DND-41 (cell line): ENCODE measurements at regions not wholly inside any gene's neighbourhood (a gene's known extent, or its start where the extent isn't known, plus 50 kb on each side); places are given as distances from the start of the nearest gene placed in this dataset.
"Not testable (repeated sequence)": the region's sequence is repeated elsewhere in the genome, so short reads cannot be mapped to it uniquely, and the experiment has no call there.

Experiments used
- ATAC-seq: fragments of 200-7000 bp; cut with Tn5 transposase; 3 replicates; pipeline ENCODE4 v1.9.1; 2021; ENCODE audit warnings: low read depth; ENCODE audit not compliant: insufficient read depth
- DNase-seq: peaks from one replicate; pipeline ENCODE4 v3.0.0-alpha.2; 2020
- H2AFZ ChIP-seq: 2 replicates; pipeline ENCODE4 v1.6.0; 2012; ENCODE audit warnings: low read depth, low read length
- H3K27ac ChIP-seq: 2 replicates; pipeline ENCODE4 v1.5.1; 2012; ENCODE audit warnings: low read length, inconsistent platforms
- H3K27me3 ChIP-seq: fragments of 200-600 bp; sonication (generic); 2 replicates; pipeline ENCODE4 v1.6.0; 2012; ENCODE audit warnings: low read length, mild to moderate bottlenecking, inconsistent platforms; ENCODE audit not compliant: insufficient read depth, poor library complexity
- H3K36me3 ChIP-seq: 2 replicates; pipeline ENCODE4 v1.5.1; 2012; ENCODE audit warnings: low read length, inconsistent platforms; ENCODE audit not compliant: insufficient read depth
- H3K4me1 ChIP-seq: 2 replicates; pipeline ENCODE4 v1.5.1; 2012; ENCODE audit warnings: mild to moderate bottlenecking, low read length; ENCODE audit not compliant: insufficient read depth
- H3K4me2 ChIP-seq: 2 replicates; pipeline ENCODE4 v1.6.0; 2012; ENCODE audit warnings: mild to moderate bottlenecking, moderate library complexity, low read length, inconsistent platforms; ENCODE audit not compliant: insufficient read depth
- H3K4me3 ChIP-seq, 2 experiments: fragments of 200-600 bp in 1 of 2; shearing (Covaris generic) in 1 of 2; 2 replicates each; pipeline ENCODE4 v1.5.1; 2012 to 2016; ENCODE audit warnings: inconsistent platforms in 2 of 2, low read length in 2 of 2, mild to moderate bottlenecking in 2 of 2, low read depth in 1 of 2, moderate library complexity in 1 of 2
- H3K79me2 ChIP-seq: 2 replicates; pipeline ENCODE4 v1.6.0; 2012; ENCODE audit warnings: low read length, inconsistent platforms; ENCODE audit not compliant: insufficient read depth
- H3K9ac ChIP-seq: 2 replicates; pipeline ENCODE4 v1.6.0; 2012; ENCODE audit warnings: low read depth, mild to moderate bottlenecking, inconsistent platforms, low read length, moderate library complexity
- H3K9me3 ChIP-seq: 2 replicates; pipeline ENCODE4 v1.5.1; 2012; ENCODE audit warnings: low read length, moderate library complexity, mild to moderate bottlenecking, inconsistent platforms; ENCODE audit not compliant: insufficient read depth, severe bottlenecking
- H4K20me1 ChIP-seq: 2 replicates; pipeline ENCODE4 v1.6.0; 2012; ENCODE audit warnings: low read length; ENCODE audit not compliant: insufficient read depth

GRCh38 chrY:17827155-17827554 is 52.9 kb downstream of the CDY2B start:
- H3K4me3 ChIP-seq: not testable (repeated sequence)

GRCh38 chrY:17819700-17820099 is 60.3 kb downstream of the CDY2B start:
- H4K20me1 ChIP-seq, H2AFZ ChIP-seq, H3K4me3 ChIP-seq, H3K27ac ChIP-seq, H3K4me1 ChIP-seq, DNase-seq, H3K79me2 ChIP-seq, H3K9me3 ChIP-seq, H3K36me3 ChIP-seq, H3K4me2 ChIP-seq, H3K27me3 ChIP-seq, H3K9ac ChIP-seq, ATAC-seq: not testable (repeated sequence)

More at GRCh38 chrY:17827155-17827554, 52.9 kb downstream of the CDY2B start:
- H3K27me3 ChIP-seq, H3K4me2 ChIP-seq, H3K36me3 ChIP-seq, H2AFZ ChIP-seq, ATAC-seq, DNase-seq, H4K20me1 ChIP-seq, H3K9me3 ChIP-seq, H3K79me2 ChIP-seq, H3K9ac ChIP-seq, H3K27ac ChIP-seq, H3K4me1 ChIP-seq: not testable (repeated sequence)

- H2AFZ ChIP-seq, H3K9me3 ChIP-seq, H3K36me3 ChIP-seq, DNase-seq, H3K4me1 ChIP-seq, H3K79me2 ChIP-seq, H4K20me1 ChIP-seq, H3K27ac ChIP-seq, H3K4me2 ChIP-seq, ATAC-seq, H3K9ac ChIP-seq, H3K4me3 ChIP-seq, H3K27me3 ChIP-seq: not testable (repeated sequence)
Observed at GRCh38 chrY:17819025-17819646, 60.9 kb downstream of the CDY2B start.

GRCh38 chrY:17817076-17818068 is 62.6 kb downstream of the CDY2B start:
- not testable (repeated sequence) for H3K9ac ChIP-seq, H4K20me1 ChIP-seq, H3K4me1 ChIP-seq, H3K4me3 ChIP-seq, H3K9me3 ChIP-seq, ATAC-seq, H3K27me3 ChIP-seq, H3K27ac ChIP-seq, DNase-seq, H3K79me2 ChIP-seq, H3K36me3 ChIP-seq, H2AFZ ChIP-seq, H3K4me2 ChIP-seq

GRCh38 chrY:17812664-17813063 is 67.4 kb downstream of the CDY2B start:
- not testable (repeated sequence) for H3K4me2 ChIP-seq, H3K9ac ChIP-seq, H2AFZ ChIP-seq, H3K9me3 ChIP-seq, H3K27ac ChIP-seq, ATAC-seq, H3K4me3 ChIP-seq, H3K79me2 ChIP-seq, DNase-seq, H3K27me3 ChIP-seq, H3K4me1 ChIP-seq, H3K36me3 ChIP-seq, H4K20me1 ChIP-seq

GRCh38 chrY:17799915-17800314 is 80.1 kb downstream of the CDY2B start:
- ATAC-seq, H3K4me1 ChIP-seq, H3K27ac ChIP-seq, DNase-seq, H3K4me3 ChIP-seq, H2AFZ ChIP-seq, H3K9ac ChIP-seq, H4K20me1 ChIP-seq, H3K9me3 ChIP-seq, H3K36me3 ChIP-seq, H3K4me2 ChIP-seq, H3K79me2 ChIP-seq, H3K27me3 ChIP-seq: not testable (repeated sequence)

- not testable (repeated sequence) for ATAC-seq, H3K4me2 ChIP-seq, H2AFZ ChIP-seq, H3K9ac ChIP-seq, H3K27me3 ChIP-seq, H3K4me3 ChIP-seq, H3K27ac ChIP-seq, H3K79me2 ChIP-seq, H4K20me1 ChIP-seq, DNase-seq, H3K4me1 ChIP-seq, H3K9me3 ChIP-seq, H3K36me3 ChIP-seq
Observed at GRCh38 chrY:17787214-17787613, 92.8 kb downstream of the CDY2B start.

- not testable (repeated sequence) for DNase-seq, H3K4me3 ChIP-seq, H3K79me2 ChIP-seq, H3K27me3 ChIP-seq, H3K4me1 ChIP-seq, H3K9ac ChIP-seq, H3K36me3 ChIP-seq, H4K20me1 ChIP-seq, H3K9me3 ChIP-seq, ATAC-seq, H3K4me2 ChIP-seq, H3K27ac ChIP-seq, H2AFZ ChIP-seq
Observed at GRCh38 chrY:17766000-17766699, 113.9 kb downstream of the CDY2B start.
